ENCODE measurements at regions not wholly inside any gene's neighbourhood (a gene's known extent, or its start where the extent isn't known, plus 50 kb on each side); places are given as distances from the start of the nearest gene placed in this dataset.

DNA sequence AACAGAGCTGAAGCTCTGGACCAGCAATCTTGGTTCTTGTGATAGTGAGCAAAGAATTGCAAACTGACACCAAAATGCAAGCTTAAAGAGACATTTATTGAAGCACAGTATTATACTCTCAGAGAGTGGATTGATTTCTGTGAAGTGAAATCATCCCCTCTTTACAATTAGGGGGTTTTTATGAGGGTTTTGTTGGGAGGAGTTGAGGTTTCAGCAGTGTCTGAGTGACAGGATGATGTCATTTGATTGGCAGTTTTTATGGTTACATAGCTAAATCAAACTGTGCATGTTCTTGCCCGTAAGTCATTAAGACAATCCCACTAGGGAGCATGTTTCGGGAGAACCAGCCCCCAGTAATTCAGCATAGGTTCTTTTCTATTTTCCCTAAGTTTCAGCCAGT is 1200.5 kb downstream of the SI start:
- no peak for ATAC-seq (ENCODE audit: low read depth in 2 of 2)
- no peaks in the 10 kb centered on the region for H3K27me3 Mint-ChIP-seq
- DNase-seq: no peak
- no peaks in the 10 kb centered on the region for H3K36me3 Mint-ChIP-seq
- H3K27ac Mint-ChIP-seq: no peak overlapping the region
- H3K4me3 Mint-ChIP-seq: no peak overlapping the region
- Histone ChIP-seq H3K4me3 (ENCODE audit: low read depth, low read length) (no peak overlapping the region), H3K4me1 (ENCODE audit: control insufficient read depth, insufficient read depth, low read length, poor library complexity, severe bottlenecking) (no peaks in the 10 kb centered on the region), H3K27ac (ENCODE audit: insufficient read depth, low read length, poor library complexity, severe bottlenecking) (no peak overlapping the region), H3K9me3 (ENCODE audit: control insufficient read depth in 2 of 2, low read length in 2 of 2) (peaks cover 0 to 15% of the 10 kb centered on the region in 2 experiments), H3K27me3 (ENCODE audit: control insufficient read depth, insufficient read depth, low read length) (no peaks in the 10 kb centered on the region), H3K36me3 (ENCODE audit: control insufficient read depth, insufficient read depth, low read length) (no peaks in the 10 kb centered on the region)
- H3K4me1 Mint-ChIP-seq: peaks cover 0 to 2% (median 0%) of the 10 kb centered on the region in 4 donors
- peaks cover 4 to 50% (median 12%) of the 10 kb centered on the region in 7 donors for H3K9me3 Mint-ChIP-seq

DNA sequence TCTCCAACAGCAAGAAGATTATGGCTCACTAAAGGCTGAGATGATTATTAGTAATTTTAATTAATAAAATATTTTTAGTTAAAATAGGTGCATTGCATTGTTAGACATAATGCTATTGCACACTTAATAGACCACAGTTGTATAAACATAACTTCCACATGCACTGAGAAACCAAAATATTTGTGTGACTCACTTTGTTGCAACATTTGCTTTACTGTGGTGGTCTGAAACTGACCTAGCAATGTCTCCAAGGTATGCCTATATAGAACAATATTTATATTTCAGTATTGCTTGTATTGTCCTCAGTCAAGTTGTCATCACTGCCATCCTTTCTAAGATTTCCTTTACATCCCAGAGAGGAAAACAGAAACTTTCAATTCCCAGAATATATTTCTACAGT is 1215.2 kb downstream of the SI start:
- no peak for ATAC-seq (ENCODE audit: low read depth in 2 of 2)
- peaks cover 3 to 9% of the 10 kb centered on the region in 2 experiments for H3K9me3 ChIP-seq (ENCODE audit: control insufficient read depth in 2 of 2, low read length in 2 of 2)
- peaks cover 0 to 10% (median 1%) of the 10 kb centered on the region in 7 donors for H3K9me3 Mint-ChIP-seq
- no peaks in the 10 kb centered on the region for H3K4me1 ChIP-seq (ENCODE audit: control insufficient read depth, insufficient read depth, low read length, poor library complexity, severe bottlenecking)
- H3K27ac ChIP-seq (ENCODE audit: insufficient read depth, low read length, poor library complexity, severe bottlenecking): no peak overlapping the region
- no peaks in the 10 kb centered on the region for H3K4me1 Mint-ChIP-seq
- no peak overlapping the region for H3K4me3 ChIP-seq (ENCODE audit: low read depth, low read length)
- no peaks in the 10 kb centered on the region for H3K27me3 Mint-ChIP-seq
- no peak overlapping the region for H3K4me3 Mint-ChIP-seq
- no peak overlapping the region for H3K27ac Mint-ChIP-seq
- no peak for DNase-seq
- no peaks in the 10 kb centered on the region for H3K36me3 ChIP-seq (ENCODE audit: control insufficient read depth, insufficient read depth, low read length)
- no peaks in the 10 kb centered on the region for H3K27me3 ChIP-seq (ENCODE audit: control insufficient read depth, insufficient read depth, low read length)
- H3K36me3 Mint-ChIP-seq: no peaks in the 10 kb centered on the region

DNA sequence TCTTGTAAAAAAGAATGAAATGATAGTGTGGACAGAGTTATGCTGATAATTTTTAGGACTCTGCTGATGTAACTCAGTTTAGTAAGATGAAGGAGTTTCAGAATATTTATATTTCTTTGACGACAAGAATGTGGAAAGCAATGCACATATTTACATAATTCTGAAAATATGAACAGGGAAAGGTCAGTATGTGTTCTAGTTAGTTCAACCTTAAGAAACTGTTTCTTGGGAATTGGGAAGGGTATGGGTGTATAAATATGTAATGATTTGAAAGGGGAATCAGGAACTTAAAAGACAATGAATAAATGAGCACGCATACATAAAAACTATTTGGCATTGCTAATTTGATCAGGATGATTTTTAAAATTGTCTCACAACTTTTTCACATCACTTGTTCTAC is 1226.1 kb downstream of the SI start:
- H3K27ac Mint-ChIP-seq: no peak overlapping the region
- ATAC-seq (ENCODE audit: low read depth in 2 of 2): no peak
- Histone ChIP-seq H3K27ac (ENCODE audit: insufficient read depth, low read length, poor library complexity, severe bottlenecking) (no peak overlapping the region), H3K9me3 (ENCODE audit: control insufficient read depth in 2 of 2, low read length in 2 of 2) (peaks cover 0 to 5% of the 10 kb centered on the region in 2 experiments), H3K4me3 (ENCODE audit: low read depth, low read length) (no peak overlapping the region), H3K36me3 (ENCODE audit: control insufficient read depth, insufficient read depth, low read length) (no peaks in the 10 kb centered on the region), H3K4me1 (ENCODE audit: control insufficient read depth, insufficient read depth, low read length, poor library complexity, severe bottlenecking) (no peaks in the 10 kb centered on the region), H3K27me3 (ENCODE audit: control insufficient read depth, insufficient read depth, low read length) (no peaks in the 10 kb centered on the region)
- peaks cover 0 to 4% (median 0%) of the 10 kb centered on the region in 4 donors for H3K4me1 Mint-ChIP-seq
- no peaks in the 10 kb centered on the region for H3K27me3 Mint-ChIP-seq
- peaks cover under 1 to 30% (median 5%) of the 10 kb centered on the region in 7 donors for H3K9me3 Mint-ChIP-seq
- H3K36me3 Mint-ChIP-seq: no peaks in the 10 kb centered on the region
- H3K4me3 Mint-ChIP-seq: no peak overlapping the region
- DNase-seq: no peak

DNA sequence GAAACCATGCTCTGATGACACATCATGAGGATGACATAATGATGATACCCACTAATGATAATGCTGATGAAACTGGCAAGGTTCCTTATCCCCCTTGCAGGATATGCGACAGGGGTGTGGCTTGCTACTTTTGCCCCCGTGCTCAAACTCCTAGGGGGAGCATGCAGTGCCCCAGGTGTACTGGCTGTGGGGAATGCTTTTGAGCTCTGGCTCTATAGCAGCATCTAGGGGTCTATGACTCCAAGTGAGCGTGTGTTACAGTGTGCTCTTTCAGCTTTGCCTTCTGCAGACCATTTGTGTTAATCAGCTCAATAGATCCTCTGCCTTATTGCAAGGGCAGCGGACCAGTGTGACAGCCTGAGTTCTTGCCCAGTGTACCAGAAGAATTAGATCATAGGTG is 1239.5 kb downstream of the SI start:
- Histone ChIP-seq H3K9me3 (ENCODE audit: control insufficient read depth in 2 of 2, low read length in 2 of 2) (no peaks in the 10 kb centered on the region), H3K27ac (ENCODE audit: insufficient read depth, low read length, poor library complexity, severe bottlenecking) (no peak overlapping the region), H3K36me3 (ENCODE audit: control insufficient read depth, insufficient read depth, low read length) (no peaks in the 10 kb centered on the region), H3K27me3 (ENCODE audit: control insufficient read depth, insufficient read depth, low read length) (no peaks in the 10 kb centered on the region), H3K4me1 (ENCODE audit: control insufficient read depth, insufficient read depth, low read length, poor library complexity, severe bottlenecking) (no peaks in the 10 kb centered on the region), H3K4me3 (ENCODE audit: low read depth, low read length) (no peak overlapping the region)
- ATAC-seq (ENCODE audit: low read depth in 2 of 2) (no peak), DNase-seq (no peak)
- Mint-ChIP-seq H3K9me3 (peaks cover 0 to 30% (median 7%) of the 10 kb centered on the region in 7 donors), H3K4me3 (no peak overlapping the region), H3K27ac (no peak overlapping the region), H3K36me3 (no peaks in the 10 kb centered on the region), H3K4me1 (no peaks in the 10 kb centered on the region), H3K27me3 (no peaks in the 10 kb centered on the region)

DNA sequence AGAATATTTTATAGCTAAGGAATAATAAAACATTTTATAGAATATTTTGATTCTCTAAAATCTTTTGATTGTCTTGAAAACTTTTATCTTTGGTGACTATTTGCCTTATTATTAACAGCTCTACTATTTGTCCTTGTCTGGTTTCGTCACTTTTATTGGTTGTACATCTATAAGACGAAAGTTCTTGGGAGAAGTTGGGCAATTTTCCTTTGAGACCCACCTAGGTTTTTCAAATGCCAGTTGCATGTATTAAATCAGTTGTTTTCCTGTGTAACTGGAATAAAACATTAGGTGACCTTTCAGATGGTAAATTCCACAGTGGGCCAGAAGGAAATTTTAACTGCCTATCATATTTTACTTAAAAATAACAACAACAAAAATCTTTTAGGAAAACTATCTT is 1245.7 kb downstream of the SI start:
- ATAC-seq (ENCODE audit: low read depth in 2 of 2) (no peak), DNase-seq (no peak)
- no peak overlapping the region for H3K27ac ChIP-seq (ENCODE audit: insufficient read depth, low read length, poor library complexity, severe bottlenecking)
- no peak overlapping the region for H3K27ac Mint-ChIP-seq
- no peaks in the 10 kb centered on the region for H3K27me3 ChIP-seq (ENCODE audit: control insufficient read depth, insufficient read depth, low read length)
- H3K9me3 Mint-ChIP-seq: peaks cover 0 to 16% (median 9%) of the 10 kb centered on the region in 7 donors
- no peak overlapping the region for H3K4me3 ChIP-seq (ENCODE audit: low read depth, low read length)
- H3K36me3 ChIP-seq (ENCODE audit: control insufficient read depth, insufficient read depth, low read length): no peaks in the 10 kb centered on the region
- no peak overlapping the region for H3K4me3 Mint-ChIP-seq
- no peaks in the 10 kb centered on the region for H3K27me3 Mint-ChIP-seq
- H3K9me3 ChIP-seq (ENCODE audit: control insufficient read depth in 2 of 2, low read length in 2 of 2): peaks cover 0 to 7% of the 10 kb centered on the region in 2 experiments
- H3K4me1 Mint-ChIP-seq: no peaks in the 10 kb centered on the region
- no peaks in the 10 kb centered on the region for H3K36me3 Mint-ChIP-seq
- H3K4me1 ChIP-seq (ENCODE audit: control insufficient read depth, insufficient read depth, low read length, poor library complexity, severe bottlenecking): no peaks in the 10 kb centered on the region

DNA sequence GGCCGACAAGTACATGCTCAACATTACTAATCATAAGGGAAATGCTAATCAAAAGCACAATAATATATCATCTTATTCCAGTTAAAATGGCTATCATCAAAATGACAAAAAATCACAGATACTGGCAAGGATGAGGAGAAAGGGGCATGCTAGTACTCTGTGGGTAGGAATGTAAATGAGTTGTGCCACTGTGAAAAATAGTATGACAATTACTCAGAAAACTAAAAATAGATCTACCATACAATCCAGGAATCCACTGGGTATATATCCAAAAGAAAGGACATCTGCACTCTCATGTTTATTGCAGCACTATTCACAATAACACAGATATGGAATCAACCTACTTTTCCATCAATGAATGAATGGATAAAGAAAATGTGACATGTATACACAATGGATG is 1256.5 kb downstream of the SI start:
- Mint-ChIP-seq H3K4me1 (no peaks in the 10 kb centered on the region), H3K9me3 (peaks cover 3 to 10% (median 7%) of the 10 kb centered on the region in 7 donors), H3K27me3 (no peaks in the 10 kb centered on the region), H3K4me3 (no peak overlapping the region), H3K27ac (no peak overlapping the region), H3K36me3 (no peaks in the 10 kb centered on the region)
- peaks cover 0 to 2% of the 10 kb centered on the region in 2 experiments for H3K9me3 ChIP-seq (ENCODE audit: control insufficient read depth in 2 of 2, low read length in 2 of 2)
- no peak for ATAC-seq (ENCODE audit: low read depth in 2 of 2)
- DNase-seq: no peak
- H3K27me3 ChIP-seq (ENCODE audit: control insufficient read depth, insufficient read depth, low read length): no peaks in the 10 kb centered on the region
- no peaks in the 10 kb centered on the region for H3K36me3 ChIP-seq (ENCODE audit: control insufficient read depth, insufficient read depth, low read length)
- H3K27ac ChIP-seq (ENCODE audit: insufficient read depth, low read length, poor library complexity, severe bottlenecking): no peak overlapping the region
- no peaks in the 10 kb centered on the region for H3K4me1 ChIP-seq (ENCODE audit: control insufficient read depth, insufficient read depth, low read length, poor library complexity, severe bottlenecking)
- H3K4me3 ChIP-seq (ENCODE audit: low read depth, low read length): no peak overlapping the region

DNA sequence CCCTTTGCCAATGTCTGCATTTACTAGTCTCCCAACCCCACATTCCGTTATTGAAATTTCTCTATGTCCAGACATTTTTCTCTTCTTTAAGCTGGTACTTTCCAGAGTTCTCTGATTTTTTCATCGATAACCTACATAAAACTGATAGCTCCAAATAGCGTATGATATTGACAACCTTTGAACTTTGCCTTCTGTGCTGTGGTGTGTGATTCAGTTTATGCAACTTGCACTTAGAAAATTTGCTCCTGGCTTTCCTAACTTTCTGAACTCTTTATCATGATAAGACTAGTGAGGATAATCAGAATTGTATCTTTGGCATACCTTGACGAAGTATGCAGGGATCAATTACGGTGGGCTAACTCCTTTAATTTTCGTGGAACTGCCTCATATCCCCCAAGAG is 1261.3 kb downstream of the SI start:
- H3K9me3 Mint-ChIP-seq: peaks cover 0 to 23% (median 6%) of the 10 kb centered on the region in 7 donors
- H3K27me3 ChIP-seq (ENCODE audit: control insufficient read depth, insufficient read depth, low read length): no peaks in the 10 kb centered on the region
- H3K4me1 ChIP-seq (ENCODE audit: control insufficient read depth, insufficient read depth, low read length, poor library complexity, severe bottlenecking): no peaks in the 10 kb centered on the region
- H3K36me3 Mint-ChIP-seq: no peaks in the 10 kb centered on the region
- no peak for DNase-seq
- no peaks in the 10 kb centered on the region for H3K27me3 Mint-ChIP-seq
- no peak overlapping the region for H3K4me3 Mint-ChIP-seq
- peaks cover 0 to 2% of the 10 kb centered on the region in 2 experiments for H3K9me3 ChIP-seq (ENCODE audit: control insufficient read depth in 2 of 2, low read length in 2 of 2)
- H3K4me3 ChIP-seq (ENCODE audit: low read depth, low read length): no peak overlapping the region
- H3K36me3 ChIP-seq (ENCODE audit: control insufficient read depth, insufficient read depth, low read length): no peaks in the 10 kb centered on the region
- no peak overlapping the region for H3K27ac ChIP-seq (ENCODE audit: insufficient read depth, low read length, poor library complexity, severe bottlenecking)
- no peak for ATAC-seq (ENCODE audit: low read depth in 2 of 2)
- no peak overlapping the region for H3K27ac Mint-ChIP-seq
- H3K4me1 Mint-ChIP-seq: no peaks in the 10 kb centered on the region

DNA sequence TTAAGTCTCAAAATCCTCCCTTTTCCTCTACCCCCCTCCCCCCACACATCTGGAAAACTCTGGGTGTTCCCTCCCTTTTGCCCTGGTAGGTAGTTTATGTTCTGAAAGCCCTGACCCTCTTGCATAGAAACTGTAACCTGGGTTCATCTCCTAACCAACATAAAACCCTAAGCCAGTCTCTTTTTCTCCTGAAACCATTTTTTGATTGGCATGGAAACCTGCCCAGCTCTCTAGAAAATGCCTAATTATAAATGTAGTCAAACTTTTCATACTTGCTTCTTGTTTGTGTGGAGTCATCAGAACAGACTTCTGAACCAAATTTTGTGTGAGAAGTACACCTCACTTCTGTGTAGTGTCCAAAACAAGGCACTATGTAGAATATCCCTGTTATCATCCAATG is 1264.4 kb downstream of the SI start:
- Histone ChIP-seq H3K4me3 (ENCODE audit: low read depth, low read length) (no peak overlapping the region), H3K27me3 (ENCODE audit: control insufficient read depth, insufficient read depth, low read length) (no peaks in the 10 kb centered on the region), H3K27ac (ENCODE audit: insufficient read depth, low read length, poor library complexity, severe bottlenecking) (no peak overlapping the region), H3K9me3 (ENCODE audit: control insufficient read depth in 2 of 2, low read length in 2 of 2) (no peaks in the 10 kb centered on the region), H3K4me1 (ENCODE audit: control insufficient read depth, insufficient read depth, low read length, poor library complexity, severe bottlenecking) (no peaks in the 10 kb centered on the region), H3K36me3 (ENCODE audit: control insufficient read depth, insufficient read depth, low read length) (no peaks in the 10 kb centered on the region)
- Mint-ChIP-seq H3K36me3 (no peaks in the 10 kb centered on the region), H3K27ac (no peak overlapping the region), H3K4me3 (no peak overlapping the region), H3K9me3 (peaks cover 0 to 21% (median 8%) of the 10 kb centered on the region in 7 donors), H3K4me1 (no peaks in the 10 kb centered on the region), H3K27me3 (no peaks in the 10 kb centered on the region)
- no peak for DNase-seq
- no peak for ATAC-seq (ENCODE audit: low read depth in 2 of 2)

Measured in CD4-positive, CD25-positive, alpha-beta regulatory T cell (primary cell).